SK-N-MC (cell line): ENCODE measurements at regions not wholly inside any gene's neighbourhood (a gene's known extent, or its start where the extent isn't known, plus 50 kb on each side); places are given as distances from the start of the nearest gene placed in this dataset.

Source experiments
- EZH2 ChIP-seq: fragments of 200-600 bp; sonication (generic); IDR thresholded peaks from one replicate; pipeline ENCODE4 v1.6.1; 2017; ENCODE audit warnings: antibody characterized with exemption
- FOXP2 ChIP-seq: optimal IDR thresholded peaks from 2 replicates; pipeline ENCODE3; 2011; ENCODE audit warnings: mild to moderate bottlenecking, moderate library complexity; ENCODE audit not compliant: insufficient read depth; ENCODE audit errors: extremely low read length, control extremely low read depth
- POLR2AphosphoS5 ChIP-seq: IDR thresholded peaks from 2 replicates; pipeline ENCODE4 v1.6.1; 2012; ENCODE audit warnings: mild to moderate bottlenecking, low read depth, low read length, borderline replicate concordance

DNA sequence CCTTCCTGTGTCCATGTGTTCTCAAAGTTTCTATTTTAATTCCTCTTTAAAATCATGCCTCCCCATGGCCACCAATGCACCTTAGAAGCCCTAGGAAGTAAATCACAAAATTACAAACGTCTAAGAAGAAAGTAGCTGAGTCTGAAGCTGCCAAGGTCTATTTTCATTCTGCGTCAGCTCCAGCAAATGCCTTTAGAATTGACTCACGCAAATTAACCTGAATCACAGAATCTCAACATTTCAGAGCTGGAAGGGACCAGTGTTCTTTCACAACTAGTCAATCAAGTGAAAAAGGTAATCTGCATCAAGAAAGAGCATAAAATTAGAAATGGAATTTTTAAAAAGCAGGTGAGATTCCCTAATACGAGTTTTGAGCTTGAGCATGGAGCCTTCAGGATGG lies 1017.6 kb downstream of the SORCS3 start:
- no peak for TF ChIP-seq EZH2
- no peak for TF ChIP-seq POLR2AphosphoS5
- no peak for TF ChIP-seq FOXP2
